DMS53 (cell line): ENCODE measurements at regions not wholly inside any gene's neighbourhood (a gene's known extent, or its start where the extent isn't known, plus 50 kb on each side); places are given as distances from the start of the nearest gene placed in this dataset.
"Not testable (repeated sequence)": the region's sequence is repeated elsewhere in the genome, so short reads cannot be mapped to it uniquely, and the experiment has no call there.

ENCODE experiments used
- DNase-seq: peaks from one replicate; lab custom pipeline; 2025; lab: John Stamatoyannopoulos, UW

DNA sequence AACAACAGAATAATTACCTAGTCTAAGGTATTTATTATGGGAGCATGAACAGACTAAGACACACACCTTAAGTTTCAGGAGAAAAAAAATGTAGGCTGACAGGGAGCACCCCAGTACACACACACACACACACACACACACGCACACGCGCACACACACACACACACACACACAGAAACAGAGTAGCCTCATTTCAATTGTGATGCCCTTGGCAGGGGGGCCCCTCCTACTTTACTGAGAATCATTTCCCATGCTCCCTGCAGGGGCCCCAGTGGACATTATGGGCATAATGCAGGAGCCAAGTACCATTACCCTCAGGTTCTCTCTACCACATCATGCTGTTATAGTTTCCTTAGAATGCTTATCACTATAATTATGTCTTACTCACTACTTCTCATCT is 104.9 kb downstream of the CDC7 start:
- DNase-seq, result no peak

GRCh38 chr1:91606546-91607078 is 106.0 kb downstream of the CDC7 start:
- no peak for DNase-seq

DNA sequence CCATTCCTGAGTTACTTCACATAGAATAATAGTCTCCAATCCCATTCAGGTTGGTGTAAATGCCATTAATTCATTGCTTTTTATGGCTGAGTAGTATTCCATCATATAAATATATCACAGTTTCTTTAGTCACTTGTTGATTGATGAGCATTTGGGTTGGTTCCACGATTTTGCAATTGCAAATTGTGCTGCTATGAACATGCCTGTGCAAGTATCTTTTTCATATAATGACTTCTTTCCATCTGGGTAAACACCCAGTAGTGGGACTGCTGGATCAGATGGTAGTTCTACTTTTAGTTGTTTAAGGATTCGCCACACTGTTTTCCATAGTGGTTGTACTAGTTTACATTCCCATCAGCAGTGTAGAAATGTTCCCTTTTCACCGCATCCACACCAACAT is 107.0 kb downstream of the CDC7 start:
- not testable (repeated sequence) for DNase-seq

GRCh38 chr1:91608876-91609275 is 108.2 kb downstream of the CDC7 start:
- DNase-seq, result peak; percentile 20

DNA sequence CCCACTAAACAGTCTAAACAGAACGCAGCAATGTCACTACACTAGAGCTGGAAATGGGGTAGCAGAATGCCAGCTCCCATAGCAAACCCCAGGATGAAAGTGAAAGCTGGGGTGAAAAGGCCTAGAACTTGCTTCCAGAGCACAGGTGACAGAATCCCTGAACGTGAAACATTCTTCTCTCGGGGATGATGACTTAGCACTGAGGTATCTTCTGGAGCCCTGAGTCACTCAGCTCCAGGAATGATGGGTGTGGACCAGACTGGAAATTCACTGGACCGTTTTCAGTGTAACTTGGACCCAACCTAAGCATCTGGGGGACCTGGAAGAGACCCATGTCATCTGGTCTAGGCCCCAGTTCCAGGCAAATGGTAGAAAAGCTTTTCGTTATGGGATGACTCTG is 108.9 kb downstream of the CDC7 start:
- no peak for DNase-seq

- no peak for DNase-seq
Observed at GRCh38 chr1:91610102-91610501, 109.5 kb downstream of the CDC7 start.

DNA sequence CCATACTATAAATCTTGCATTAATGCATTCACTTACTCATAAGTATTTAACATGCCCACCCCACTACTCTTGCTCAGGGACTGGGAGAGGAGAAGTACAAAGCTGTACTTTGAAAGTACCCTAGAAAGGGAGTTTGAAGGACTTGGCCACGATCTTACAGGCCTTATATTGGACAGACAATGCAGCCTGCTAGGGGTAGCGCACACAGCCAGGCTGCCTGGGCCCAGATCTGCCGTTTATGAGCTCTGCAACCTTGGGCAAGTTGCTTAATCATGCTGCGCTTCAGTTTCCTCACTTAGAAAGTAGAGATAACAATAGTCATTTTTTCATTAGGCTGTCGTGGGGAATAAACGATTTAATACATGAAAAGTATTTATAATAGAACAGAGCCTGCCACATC is 110.1 kb downstream of the CDC7 start:
- no peak for DNase-seq

GRCh38 chr1:91611483-91611917 is 110.8 kb downstream of the CDC7 start:
- no peak for DNase-seq

DNA sequence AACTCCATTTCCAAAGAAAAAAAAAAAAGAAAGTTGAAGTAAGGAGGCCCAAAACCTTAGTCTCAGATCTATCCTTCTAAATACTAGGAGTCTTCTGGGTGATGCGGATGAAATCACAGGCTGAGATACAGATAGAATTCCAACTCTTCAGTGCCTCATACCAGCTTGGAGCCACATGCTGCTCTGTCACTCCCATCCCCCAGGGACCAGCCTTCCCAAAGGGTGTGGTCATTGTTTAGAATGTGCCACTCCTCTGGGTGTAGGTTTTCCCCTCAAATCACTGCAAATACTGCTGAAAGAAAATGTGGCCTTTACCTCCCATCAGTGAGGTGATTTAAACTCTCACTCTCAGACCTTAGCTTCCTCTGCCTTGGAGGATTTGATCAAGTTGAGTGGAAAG is 112.9 kb downstream of the CDC7 start:
- DNase-seq, result no peak

GRCh38 chr1:91616712-91617111 is 116.1 kb downstream of the CDC7 start:
- DNase-seq, result no peak

DNA sequence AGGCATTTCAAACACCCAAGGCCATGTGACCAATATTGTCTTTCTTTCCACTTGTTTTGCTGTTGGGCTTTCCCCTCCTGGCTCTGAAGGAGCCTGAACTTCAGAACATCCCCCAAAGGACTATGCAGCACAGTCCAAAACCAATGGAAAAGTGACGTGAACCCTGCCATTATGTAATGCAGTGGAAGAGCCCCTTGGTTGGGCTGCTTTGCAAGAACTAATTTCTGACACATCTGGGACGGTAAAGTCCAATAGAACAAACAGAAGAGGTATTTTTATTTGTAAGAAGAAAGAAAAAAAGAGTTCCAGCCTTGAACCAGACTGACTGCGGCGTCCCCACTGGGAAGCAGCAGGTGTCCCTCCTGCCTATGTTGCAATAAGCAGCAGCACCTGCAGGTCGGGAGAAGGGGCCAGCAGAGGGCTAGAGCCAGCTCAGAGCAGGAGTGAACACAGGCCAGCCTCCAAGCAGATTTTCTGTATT is 116.7 kb downstream of the CDC7 start:
- DNase-seq, result peak; percentile 88

GRCh38 chr1:91619881-91620280 is 119.2 kb downstream of the CDC7 start:
- DNase-seq, result no peak

DNA sequence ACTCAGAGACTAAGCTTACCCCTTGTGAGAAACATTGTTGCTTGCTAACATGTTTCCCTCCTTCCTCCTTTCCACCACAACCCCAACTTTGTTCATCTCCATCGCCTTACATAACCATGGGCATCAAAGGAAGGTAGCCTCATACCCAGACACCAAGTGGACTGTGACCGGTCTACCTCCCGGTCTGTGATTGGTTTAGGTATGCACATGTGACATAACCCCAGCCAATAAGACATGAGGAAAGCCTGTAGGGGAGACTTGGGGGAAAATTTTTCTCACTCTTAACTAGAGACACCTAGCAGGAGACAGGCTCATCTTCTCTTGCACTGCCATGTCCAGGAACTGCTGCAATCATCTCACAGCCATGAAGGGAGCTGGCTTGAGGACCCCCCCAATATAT is 120.7 kb downstream of the CDC7 start:
- DNase-seq, result no peak

- no peak for DNase-seq
Observed at GRCh38 chr1:91621907-91622306, 121.3 kb downstream of the CDC7 start.

DNA sequence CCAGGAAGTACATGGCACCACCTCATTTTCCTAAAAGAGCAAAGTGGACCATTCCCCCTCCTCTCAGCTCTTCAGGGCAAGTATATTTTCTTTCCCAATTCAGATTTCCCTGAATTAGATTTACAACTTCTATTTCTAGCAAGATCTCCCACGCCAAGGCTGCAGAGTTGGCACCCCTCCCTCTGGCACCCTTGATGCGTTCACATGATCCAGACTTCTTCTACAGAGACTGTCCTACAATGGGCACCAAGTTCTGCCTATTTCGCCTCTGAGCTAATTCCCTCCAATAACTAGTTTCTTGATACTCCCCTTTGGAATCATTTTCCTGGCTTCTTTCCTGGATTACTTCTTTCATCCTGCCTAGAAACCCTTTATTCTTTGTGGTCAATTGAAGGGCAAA is 122.0 kb downstream of the CDC7 start:
- no peak for DNase-seq

- no peak for DNase-seq
Observed at GRCh38 chr1:91623020-91623419, 122.4 kb downstream of the CDC7 start.

GRCh38 chr1:91624331-91624730 is 123.7 kb downstream of the CDC7 start:
- no peak for DNase-seq
